GM23338 (cell line): ENCODE measurements at regions not wholly inside any gene's neighbourhood (a gene's known extent, or its start where the extent isn't known, plus 50 kb on each side); places are given as distances from the start of the nearest gene placed in this dataset.

ENCODE experiments used
- EZH2 ChIP-seq: fragments of 200-600 bp; sonication (generic); IDR thresholded peaks from one replicate; pipeline ENCODE4 v1.8.0; 2017; ENCODE audit warnings: antibody characterized with exemption, mild to moderate bottlenecking, low read depth; ENCODE audit not compliant: unreplicated experiment
- POLR2AphosphoS5 ChIP-seq: IDR thresholded peaks from 2 replicates; pipeline ENCODE4 v1.6.1; 2016; ENCODE audit warnings: antibody characterized with exemption, low read depth
- ZNF331 ChIP-seq: fragments of 250-450 bp; sonication (Bioruptor Pico); IDR thresholded peaks from 2 replicates; pipeline ENCODE4 v1.5.0; 2020; ENCODE audit warnings: low read depth, mild to moderate bottlenecking, moderate library complexity
- TF ChIP-seq, protein P1 (sequence below), 2 experiments: fragments of 200-600 bp in 1 of 2; sonication (generic) in 1 of 2; conservative IDR thresholded peaks; 2 replicates each; pipeline versions ENCODE4 v1.5.1 to v1.6.1; 2016 to 2017; ENCODE audit warnings: antibody characterized with exemption in 2 of 2, low read depth in 2 of 2, mild to moderate bottlenecking in 2 of 2, moderate library complexity in 1 of 2

DNA sequence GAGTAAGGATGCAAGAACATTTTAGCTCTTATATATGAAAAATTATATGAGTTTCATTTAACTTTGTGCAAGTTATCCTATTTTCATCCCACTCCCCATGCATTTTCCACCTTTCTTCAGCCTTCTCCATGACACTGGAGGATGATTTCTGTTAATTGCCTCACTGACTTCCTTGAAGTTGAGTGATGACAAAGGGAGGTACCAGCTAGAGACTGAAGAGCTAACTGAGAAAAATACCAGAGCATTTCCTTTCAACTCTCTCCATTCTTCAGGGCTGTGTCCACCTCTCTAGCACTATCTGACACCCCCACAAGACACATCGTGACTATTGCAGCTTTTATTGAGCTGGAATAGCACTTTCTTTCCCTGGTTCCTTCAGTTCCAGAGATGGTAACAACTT lies 711.6 kb upstream of the LRRC4C start:
- TF ChIP-seq, protein P1, sequence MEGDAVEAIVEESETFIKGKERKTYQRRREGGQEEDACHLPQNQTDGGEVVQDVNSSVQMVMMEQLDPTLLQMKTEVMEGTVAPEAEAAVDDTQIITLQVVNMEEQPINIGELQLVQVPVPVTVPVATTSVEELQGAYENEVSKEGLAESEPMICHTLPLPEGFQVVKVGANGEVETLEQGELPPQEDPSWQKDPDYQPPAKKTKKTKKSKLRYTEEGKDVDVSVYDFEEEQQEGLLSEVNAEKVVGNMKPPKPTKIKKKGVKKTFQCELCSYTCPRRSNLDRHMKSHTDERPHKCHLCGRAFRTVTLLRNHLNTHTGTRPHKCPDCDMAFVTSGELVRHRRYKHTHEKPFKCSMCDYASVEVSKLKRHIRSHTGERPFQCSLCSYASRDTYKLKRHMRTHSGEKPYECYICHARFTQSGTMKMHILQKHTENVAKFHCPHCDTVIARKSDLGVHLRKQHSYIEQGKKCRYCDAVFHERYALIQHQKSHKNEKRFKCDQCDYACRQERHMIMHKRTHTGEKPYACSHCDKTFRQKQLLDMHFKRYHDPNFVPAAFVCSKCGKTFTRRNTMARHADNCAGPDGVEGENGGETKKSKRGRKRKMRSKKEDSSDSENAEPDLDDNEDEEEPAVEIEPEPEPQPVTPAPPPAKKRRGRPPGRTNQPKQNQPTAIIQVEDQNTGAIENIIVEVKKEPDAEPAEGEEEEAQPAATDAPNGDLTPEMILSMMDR (conservative IDR thresholded peaks at IDR 0.05; ENCODE audit: low read depth in 2 of 2): no peak
- TF ChIP-seq EZH2 (no peak), ZNF331 (no peak), POLR2AphosphoS5 (no peak)
